HepG2 (cell line): ENCODE measurements at regions not wholly inside any gene's neighbourhood (a gene's known extent, or its start where the extent isn't known, plus 50 kb on each side); places are given as distances from the start of the nearest gene placed in this dataset.

Experiments used
- GPN1 ChIP-seq: sonication (generic); formaldehyde crosslinking; IDR thresholded peaks from 2 replicates; pipeline ENCODE4 v1.5.1; 2020; ENCODE audit warnings: missing genetic modification reagents, borderline replicate concordance
- PHB2 ChIP-seq: fragments of 450-650 bp; IDR thresholded peaks from 2 replicates; pipeline ENCODE4 v1.6.1; 2018; ENCODE audit not compliant: partially characterized antibody
- PPARG ChIP-seq: conservative IDR thresholded peaks from 2 replicates; pipeline ENCODE4 v1.6.1; 2016; ENCODE audit warnings: missing biosample characterization, missing genetic modification reagents
- PRMT3 ChIP-seq: sonication (generic); formaldehyde crosslinking; IDR thresholded peaks from 2 replicates; pipeline ENCODE4 v1.8.1; 2022; ENCODE audit warnings: low read depth, mild to moderate bottlenecking, moderate library complexity, missing genetic modification reagents, borderline replicate concordance
- RFX3 ChIP-seq: IDR thresholded peaks from 2 replicates; pipeline ENCODE4 v1.6.1; 2016; ENCODE audit warnings: missing biosample characterization, missing genetic modification reagents
- SKI ChIP-seq: fragments of 450-650 bp; IDR thresholded peaks from one replicate; pipeline ENCODE4 v1.6.1; 2018; ENCODE audit warnings: mild to moderate bottlenecking; ENCODE audit not compliant: partially characterized antibody
- ZNF124 ChIP-seq: sonication (generic); formaldehyde crosslinking; IDR thresholded peaks from 2 replicates; pipeline ENCODE4 v1.4.0; 2020; ENCODE audit warnings: missing genetic modification reagents
- ZNF260 ChIP-seq: sonication (generic); formaldehyde crosslinking; IDR thresholded peaks from 2 replicates; pipeline ENCODE4 v1.4.0; 2020; ENCODE audit warnings: missing genetic modification reagents, low read depth, mild to moderate bottlenecking, borderline replicate concordance
- ZNF264 ChIP-seq: sonication (generic); formaldehyde crosslinking; IDR thresholded peaks from 2 replicates; pipeline ENCODE4 v1.4.0; 2020; ENCODE audit warnings: missing genetic modification reagents
- ZNF607 ChIP-seq: sonication (generic); formaldehyde crosslinking; IDR thresholded peaks from 2 replicates; pipeline ENCODE4 v1.5.1; 2020; ENCODE audit warnings: missing genetic modification reagents, mild to moderate bottlenecking, borderline replicate concordance
- TF ChIP-seq, protein P1 (sequence below): sonication (generic); formaldehyde crosslinking; IDR thresholded peaks from 2 replicates; pipeline ENCODE4 v1.5.1; 2020; ENCODE audit warnings: mild to moderate bottlenecking, missing genetic modification reagents, borderline replicate concordance
- TF ChIP-seq, protein P2 (sequence below): sonication (generic); formaldehyde crosslinking; IDR thresholded peaks from 2 replicates; pipeline ENCODE4 v1.5.1; 2020; ENCODE audit warnings: mild to moderate bottlenecking, missing genetic modification reagents, moderate library complexity
- TF ChIP-seq, protein P3 (sequence below): sonication (generic); formaldehyde crosslinking; IDR thresholded peaks from 2 replicates; pipeline ENCODE4 v1.5.1; 2020; ENCODE audit warnings: mild to moderate bottlenecking, missing genetic modification reagents, borderline replicate concordance
- TF ChIP-seq, protein P4 (sequence below): sonication (generic); formaldehyde crosslinking; IDR thresholded peaks from 2 replicates; pipeline ENCODE4 v1.4.0; 2020; ENCODE audit warnings: missing genetic modification reagents, mild to moderate bottlenecking, borderline replicate concordance

DNA sequence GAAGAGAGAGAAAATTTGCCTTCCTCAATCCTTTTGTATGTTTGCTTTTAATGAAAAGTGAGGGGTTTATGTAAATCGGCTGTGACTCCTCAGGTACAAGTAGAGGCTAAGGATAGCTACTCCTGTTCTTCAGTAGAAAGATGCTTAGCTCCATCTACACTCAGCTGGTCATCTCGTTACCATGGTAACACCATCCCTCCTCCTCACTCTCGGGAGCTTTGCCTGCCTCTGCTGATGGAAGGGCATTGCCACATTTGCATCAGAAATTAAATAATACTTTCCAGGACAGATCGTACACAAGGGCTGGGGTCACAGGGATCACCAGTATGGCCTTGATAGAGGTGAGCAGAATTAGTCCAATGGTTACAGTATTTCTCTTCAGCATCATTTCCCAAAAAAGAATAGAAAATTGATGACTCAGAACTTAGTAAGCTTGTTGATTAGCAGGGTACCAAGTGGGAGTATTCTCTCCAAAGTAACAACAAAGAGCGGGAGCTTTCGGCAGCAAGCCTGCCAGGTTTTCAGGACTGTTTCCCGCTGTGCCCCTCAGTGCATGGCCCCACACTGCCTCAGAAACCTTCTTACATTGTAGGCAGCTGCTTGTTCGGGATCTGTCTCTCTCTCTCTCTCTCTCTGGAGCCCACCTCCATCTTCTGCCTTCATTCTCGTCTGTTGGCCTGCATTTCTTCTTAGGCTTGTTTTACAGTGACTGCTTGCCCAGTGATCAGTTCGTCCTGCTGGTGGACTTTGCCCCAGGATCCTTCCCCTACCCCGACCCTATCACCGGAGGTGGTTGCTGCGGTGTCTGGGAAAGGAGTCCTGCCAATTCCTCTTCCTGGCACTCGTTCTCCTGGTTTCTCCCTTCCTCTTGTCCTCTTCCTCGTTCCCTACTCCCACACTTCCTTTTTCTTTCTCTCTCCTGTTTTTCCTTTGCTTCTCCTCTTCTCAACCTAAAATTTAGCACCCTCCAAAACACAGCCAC is 51.9 kb upstream of the SNAPC3 start (continued):
- TF ChIP-seq, protein P1, sequence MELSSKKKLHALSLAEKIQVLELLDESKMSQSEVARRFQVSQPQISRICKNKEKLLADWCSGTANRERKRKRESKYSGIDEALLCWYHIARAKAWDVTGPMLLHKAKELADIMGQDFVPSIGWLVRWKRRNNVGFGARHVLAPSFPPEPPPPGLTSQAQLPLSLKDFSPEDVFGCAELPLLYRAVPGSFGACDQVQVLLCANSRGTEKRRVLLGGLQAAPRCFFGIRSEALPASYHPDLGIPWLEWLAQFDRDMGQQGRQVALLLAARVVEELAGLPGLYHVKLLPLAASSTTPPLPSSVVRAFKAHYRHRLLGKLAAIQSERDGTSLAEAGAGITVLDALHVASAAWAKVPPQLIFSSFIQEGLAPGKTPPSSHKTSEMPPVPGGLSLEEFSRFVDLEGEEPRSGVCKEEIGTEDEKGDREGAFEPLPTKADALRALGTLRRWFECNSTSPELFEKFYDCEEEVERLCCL, result no peak
- TF ChIP-seq, protein P2, sequence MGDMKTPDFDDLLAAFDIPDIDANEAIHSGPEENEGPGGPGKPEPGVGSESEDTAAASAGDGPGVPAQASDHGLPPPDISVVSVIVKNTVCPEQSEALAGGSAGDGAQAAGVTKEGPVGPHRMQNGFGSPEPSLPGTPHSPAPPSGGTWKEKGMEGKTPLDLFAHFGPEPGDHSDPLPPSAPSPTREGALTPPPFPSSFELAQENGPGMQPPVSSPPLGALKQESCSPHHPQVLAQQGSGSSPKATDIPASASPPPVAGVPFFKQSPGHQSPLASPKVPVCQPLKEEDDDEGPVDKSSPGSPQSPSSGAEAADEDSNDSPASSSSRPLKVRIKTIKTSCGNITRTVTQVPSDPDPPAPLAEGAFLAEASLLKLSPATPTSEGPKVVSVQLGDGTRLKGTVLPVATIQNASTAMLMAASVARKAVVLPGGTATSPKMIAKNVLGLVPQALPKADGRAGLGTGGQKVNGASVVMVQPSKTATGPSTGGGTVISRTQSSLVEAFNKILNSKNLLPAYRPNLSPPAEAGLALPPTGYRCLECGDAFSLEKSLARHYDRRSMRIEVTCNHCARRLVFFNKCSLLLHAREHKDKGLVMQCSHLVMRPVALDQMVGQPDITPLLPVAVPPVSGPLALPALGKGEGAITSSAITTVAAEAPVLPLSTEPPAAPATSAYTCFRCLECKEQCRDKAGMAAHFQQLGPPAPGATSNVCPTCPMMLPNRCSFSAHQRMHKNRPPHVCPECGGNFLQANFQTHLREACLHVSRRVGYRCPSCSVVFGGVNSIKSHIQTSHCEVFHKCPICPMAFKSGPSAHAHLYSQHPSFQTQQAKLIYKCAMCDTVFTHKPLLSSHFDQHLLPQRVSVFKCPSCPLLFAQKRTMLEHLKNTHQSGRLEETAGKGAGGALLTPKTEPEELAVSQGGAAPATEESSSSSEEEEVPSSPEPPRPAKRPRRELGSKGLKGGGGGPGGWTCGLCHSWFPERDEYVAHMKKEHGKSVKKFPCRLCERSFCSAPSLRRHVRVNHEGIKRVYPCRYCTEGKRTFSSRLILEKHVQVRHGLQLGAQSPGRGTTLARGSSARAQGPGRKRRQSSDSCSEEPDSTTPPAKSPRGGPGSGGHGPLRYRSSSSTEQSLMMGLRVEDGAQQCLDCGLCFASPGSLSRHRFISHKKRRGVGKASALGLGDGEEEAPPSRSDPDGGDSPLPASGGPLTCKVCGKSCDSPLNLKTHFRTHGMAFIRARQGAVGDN (CRISPR knock-in tag), result no peak
- TF ChIP-seq ZNF124 (no peak), PHB2 (peak; percentile 13), SKI (no peak), ZNF607 (no peak), RFX3 (CRISPR knock-in tag) (peak; percentile 43; the same call in 1 of the 2 replicates), ZNF260 (CRISPR knock-in tag) (no peak), PRMT3 (CRISPR knock-in tag) (no peak), PPARG (CRISPR knock-in tag) (no peak), ZNF264 (CRISPR knock-in tag) (no peak), GPN1 (CRISPR knock-in tag) (no peak)
- TF ChIP-seq, protein P3, sequence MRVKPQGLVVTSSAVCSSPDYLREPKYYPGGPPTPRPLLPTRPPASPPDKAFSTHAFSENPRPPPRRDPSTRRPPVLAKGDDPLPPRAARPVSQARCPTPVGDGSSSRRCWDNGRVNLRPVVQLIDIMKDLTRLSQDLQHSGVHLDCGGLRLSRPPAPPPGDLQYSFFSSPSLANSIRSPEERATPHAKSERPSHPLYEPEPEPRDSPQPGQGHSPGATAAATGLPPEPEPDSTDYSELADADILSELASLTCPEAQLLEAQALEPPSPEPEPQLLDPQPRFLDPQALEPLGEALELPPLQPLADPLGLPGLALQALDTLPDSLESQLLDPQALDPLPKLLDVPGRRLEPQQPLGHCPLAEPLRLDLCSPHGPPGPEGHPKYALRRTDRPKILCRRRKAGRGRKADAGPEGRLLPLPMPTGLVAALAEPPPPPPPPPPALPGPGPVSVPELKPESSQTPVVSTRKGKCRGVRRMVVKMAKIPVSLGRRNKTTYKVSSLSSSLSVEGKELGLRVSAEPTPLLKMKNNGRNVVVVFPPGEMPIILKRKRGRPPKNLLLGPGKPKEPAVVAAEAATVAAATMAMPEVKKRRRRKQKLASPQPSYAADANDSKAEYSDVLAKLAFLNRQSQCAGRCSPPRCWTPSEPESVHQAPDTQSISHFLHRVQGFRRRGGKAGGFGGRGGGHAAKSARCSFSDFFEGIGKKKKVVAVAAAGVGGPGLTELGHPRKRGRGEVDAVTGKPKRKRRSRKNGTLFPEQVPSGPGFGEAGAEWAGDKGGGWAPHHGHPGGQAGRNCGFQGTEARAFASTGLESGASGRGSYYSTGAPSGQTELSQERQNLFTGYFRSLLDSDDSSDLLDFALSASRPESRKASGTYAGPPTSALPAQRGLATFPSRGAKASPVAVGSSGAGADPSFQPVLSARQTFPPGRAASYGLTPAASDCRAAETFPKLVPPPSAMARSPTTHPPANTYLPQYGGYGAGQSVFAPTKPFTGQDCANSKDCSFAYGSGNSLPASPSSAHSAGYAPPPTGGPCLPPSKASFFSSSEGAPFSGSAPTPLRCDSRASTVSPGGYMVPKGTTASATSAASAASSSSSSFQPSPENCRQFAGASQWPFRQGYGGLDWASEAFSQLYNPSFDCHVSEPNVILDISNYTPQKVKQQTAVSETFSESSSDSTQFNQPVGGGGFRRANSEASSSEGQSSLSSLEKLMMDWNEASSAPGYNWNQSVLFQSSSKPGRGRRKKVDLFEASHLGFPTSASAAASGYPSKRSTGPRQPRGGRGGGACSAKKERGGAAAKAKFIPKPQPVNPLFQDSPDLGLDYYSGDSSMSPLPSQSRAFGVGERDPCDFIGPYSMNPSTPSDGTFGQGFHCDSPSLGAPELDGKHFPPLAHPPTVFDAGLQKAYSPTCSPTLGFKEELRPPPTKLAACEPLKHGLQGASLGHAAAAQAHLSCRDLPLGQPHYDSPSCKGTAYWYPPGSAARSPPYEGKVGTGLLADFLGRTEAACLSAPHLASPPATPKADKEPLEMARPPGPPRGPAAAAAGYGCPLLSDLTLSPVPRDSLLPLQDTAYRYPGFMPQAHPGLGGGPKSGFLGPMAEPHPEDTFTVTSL (CRISPR knock-in tag), result no peak
- TF ChIP-seq, protein P4, sequence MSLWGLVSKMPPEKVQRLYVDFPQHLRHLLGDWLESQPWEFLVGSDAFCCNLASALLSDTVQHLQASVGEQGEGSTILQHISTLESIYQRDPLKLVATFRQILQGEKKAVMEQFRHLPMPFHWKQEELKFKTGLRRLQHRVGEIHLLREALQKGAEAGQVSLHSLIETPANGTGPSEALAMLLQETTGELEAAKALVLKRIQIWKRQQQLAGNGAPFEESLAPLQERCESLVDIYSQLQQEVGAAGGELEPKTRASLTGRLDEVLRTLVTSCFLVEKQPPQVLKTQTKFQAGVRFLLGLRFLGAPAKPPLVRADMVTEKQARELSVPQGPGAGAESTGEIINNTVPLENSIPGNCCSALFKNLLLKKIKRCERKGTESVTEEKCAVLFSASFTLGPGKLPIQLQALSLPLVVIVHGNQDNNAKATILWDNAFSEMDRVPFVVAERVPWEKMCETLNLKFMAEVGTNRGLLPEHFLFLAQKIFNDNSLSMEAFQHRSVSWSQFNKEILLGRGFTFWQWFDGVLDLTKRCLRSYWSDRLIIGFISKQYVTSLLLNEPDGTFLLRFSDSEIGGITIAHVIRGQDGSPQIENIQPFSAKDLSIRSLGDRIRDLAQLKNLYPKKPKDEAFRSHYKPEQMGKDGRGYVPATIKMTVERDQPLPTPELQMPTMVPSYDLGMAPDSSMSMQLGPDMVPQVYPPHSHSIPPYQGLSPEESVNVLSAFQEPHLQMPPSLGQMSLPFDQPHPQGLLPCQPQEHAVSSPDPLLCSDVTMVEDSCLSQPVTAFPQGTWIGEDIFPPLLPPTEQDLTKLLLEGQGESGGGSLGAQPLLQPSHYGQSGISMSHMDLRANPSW (CRISPR knock-in tag), result no peak
